ENCODE measurements at regions not wholly inside any gene's neighbourhood (a gene's known extent, or its start where the extent isn't known, plus 50 kb on each side); places are given as distances from the start of the nearest gene placed in this dataset.

DNA sequence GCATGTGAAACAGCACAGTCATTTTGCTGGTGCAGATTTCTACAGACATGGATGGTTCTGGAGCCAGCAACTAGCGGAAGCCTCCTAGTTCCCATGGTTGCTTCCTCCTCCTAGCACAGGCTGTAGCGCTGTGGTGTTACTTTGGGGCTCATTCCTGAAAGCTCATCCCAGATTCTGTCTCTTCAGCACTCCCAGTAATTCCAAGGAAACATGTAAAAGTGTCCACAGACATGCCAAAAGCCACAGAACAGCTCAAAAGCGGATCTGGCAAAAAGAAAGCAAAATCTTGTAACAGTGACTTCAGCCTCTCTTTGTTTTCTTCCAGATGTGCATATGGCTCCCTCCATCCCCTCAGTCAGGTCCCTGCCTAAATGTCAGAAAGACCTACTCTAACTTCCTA is 144.1 kb downstream of the CEP120 start:
- Histone ChIP-seq H3K27me3 (no peaks in the 10 kb centered on the region), H3K27ac (no peak overlapping the region), H3K4me3 (no peak overlapping the region), H3K4me1 (no peaks in the 10 kb centered on the region), H3K36me3 (no peaks in the 10 kb centered on the region), H3K9me3 (no peaks in the 10 kb centered on the region)
- TF ChIP-seq, protein P1, sequence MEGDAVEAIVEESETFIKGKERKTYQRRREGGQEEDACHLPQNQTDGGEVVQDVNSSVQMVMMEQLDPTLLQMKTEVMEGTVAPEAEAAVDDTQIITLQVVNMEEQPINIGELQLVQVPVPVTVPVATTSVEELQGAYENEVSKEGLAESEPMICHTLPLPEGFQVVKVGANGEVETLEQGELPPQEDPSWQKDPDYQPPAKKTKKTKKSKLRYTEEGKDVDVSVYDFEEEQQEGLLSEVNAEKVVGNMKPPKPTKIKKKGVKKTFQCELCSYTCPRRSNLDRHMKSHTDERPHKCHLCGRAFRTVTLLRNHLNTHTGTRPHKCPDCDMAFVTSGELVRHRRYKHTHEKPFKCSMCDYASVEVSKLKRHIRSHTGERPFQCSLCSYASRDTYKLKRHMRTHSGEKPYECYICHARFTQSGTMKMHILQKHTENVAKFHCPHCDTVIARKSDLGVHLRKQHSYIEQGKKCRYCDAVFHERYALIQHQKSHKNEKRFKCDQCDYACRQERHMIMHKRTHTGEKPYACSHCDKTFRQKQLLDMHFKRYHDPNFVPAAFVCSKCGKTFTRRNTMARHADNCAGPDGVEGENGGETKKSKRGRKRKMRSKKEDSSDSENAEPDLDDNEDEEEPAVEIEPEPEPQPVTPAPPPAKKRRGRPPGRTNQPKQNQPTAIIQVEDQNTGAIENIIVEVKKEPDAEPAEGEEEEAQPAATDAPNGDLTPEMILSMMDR (IDR thresholded peaks at IDR 0.05 in 4 of 5, conservative IDR thresholded peaks at IDR 0.05 in 1 of 5): no peak
- TF ChIP-seq POLR2A (IDR thresholded peaks at IDR 0.05): no peak
- intact Hi-C loops (cut with DNase I; ENCODE audit: low total_unique reads): no loop called here
- ATAC-seq (no peak), DNase-seq (no peak)
- in situ Hi-C loops (cut with MboI; ENCODE audit: low sequenced_read_pairs in 4 of 4): no loop called here

DNA sequence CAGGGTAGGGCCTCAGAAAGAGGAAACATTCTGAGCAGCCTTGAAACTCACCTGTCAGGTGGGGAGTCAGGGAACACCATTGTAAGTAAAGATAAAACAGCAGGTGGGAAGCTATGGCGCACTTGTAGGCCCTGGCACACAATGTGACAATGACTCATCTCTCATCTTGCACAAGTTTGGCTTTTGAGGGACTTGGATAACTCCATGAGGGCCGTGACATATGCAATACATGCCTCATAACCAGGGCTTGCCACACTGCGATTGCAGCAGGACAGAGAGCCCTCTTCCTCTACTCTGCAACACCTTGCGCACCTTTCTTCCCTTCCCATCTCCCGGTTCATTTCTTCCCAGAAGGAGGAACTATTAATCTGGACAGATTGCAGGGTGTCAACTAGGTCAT is 144.9 kb downstream of the CEP120 start:
- Histone ChIP-seq H3K36me3 (no peaks in the 10 kb centered on the region), H3K9me3 (no peaks in the 10 kb centered on the region), H3K4me1 (no peaks in the 10 kb centered on the region), H3K27ac (no peak overlapping the region), H3K4me3 (no peak overlapping the region), H3K27me3 (no peaks in the 10 kb centered on the region)
- no peak for DNase-seq
- no peak for ATAC-seq
- intact Hi-C loops (cut with DNase I; ENCODE audit: low total_unique reads): no loop called here
- TF ChIP-seq, protein P1 (IDR thresholded peaks at IDR 0.05 in 4 of 5, conservative IDR thresholded peaks at IDR 0.05 in 1 of 5): no peak
- TF ChIP-seq POLR2A (IDR thresholded peaks at IDR 0.05): no peak
- in situ Hi-C loops (cut with MboI; ENCODE audit: low sequenced_read_pairs in 4 of 4): no loop called here

DNA sequence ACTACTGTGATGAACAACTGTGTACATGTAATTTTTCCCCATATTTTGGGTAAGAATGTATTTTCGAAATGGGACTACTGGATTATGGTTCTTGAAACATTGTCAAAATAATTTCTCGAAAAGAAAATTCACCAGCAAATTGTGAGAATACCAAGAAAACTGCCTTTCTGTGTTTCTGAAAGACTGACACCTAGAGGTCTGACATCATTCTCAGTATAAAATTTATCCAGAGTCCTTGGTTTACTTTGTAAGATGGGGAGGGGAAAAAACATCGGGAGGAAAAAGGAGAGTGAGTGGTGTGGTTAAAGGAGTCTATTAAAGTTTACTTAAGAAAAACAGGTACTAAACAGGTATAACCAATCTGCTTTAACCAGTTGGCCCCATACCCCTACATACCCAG is 149.2 kb downstream of the CEP120 start:
- no peak overlapping the region for H3K4me3 ChIP-seq
- DNase-seq (no peak), ATAC-seq (no peak)
- intact Hi-C loops (cut with DNase I; ENCODE audit: low total_unique reads): no loop called here
- TF ChIP-seq POLR2A (IDR thresholded peaks at IDR 0.05): no peak
- in situ Hi-C loops (cut with MboI; ENCODE audit: low sequenced_read_pairs in 4 of 4): no loop called here
- no peaks in the 10 kb centered on the region for H3K36me3 ChIP-seq
- no peak overlapping the region for H3K27ac ChIP-seq
- no peaks in the 10 kb centered on the region for H3K27me3 ChIP-seq
- no peaks in the 10 kb centered on the region for H3K9me3 ChIP-seq
- no peaks in the 10 kb centered on the region for H3K4me1 ChIP-seq

DNA sequence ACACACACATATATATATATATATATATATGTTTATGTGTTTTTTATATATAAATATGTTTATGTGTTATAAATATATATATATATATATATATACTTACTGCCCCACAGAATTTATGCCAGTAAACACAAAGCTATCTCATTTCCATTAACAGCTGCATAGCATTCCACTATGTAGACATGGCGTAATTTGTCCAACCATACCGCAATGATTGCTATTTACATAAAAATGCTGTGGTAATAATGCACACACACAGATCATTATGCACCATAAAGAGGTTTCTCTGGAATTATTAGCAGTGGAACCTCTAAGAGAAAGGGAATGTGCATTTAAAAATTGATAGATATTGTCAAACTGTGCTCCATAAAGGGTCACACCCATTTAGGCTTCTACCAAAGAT is 150.1 kb downstream of the CEP120 start:
- no peak for DNase-seq
- no peaks in the 10 kb centered on the region for H3K36me3 ChIP-seq
- no peak overlapping the region for H3K27ac ChIP-seq
- ATAC-seq: no peak
- H3K4me1 ChIP-seq: no peaks in the 10 kb centered on the region
- in situ Hi-C loops (cut with MboI; ENCODE audit: low sequenced_read_pairs in 4 of 4): no loop called here
- intact Hi-C loops (cut with DNase I; ENCODE audit: low total_unique reads): no loop called here
- H3K4me3 ChIP-seq: no peak overlapping the region
- H3K27me3 ChIP-seq: no peaks in the 10 kb centered on the region
- TF ChIP-seq POLR2A (IDR thresholded peaks at IDR 0.05): no peak
- TF ChIP-seq, protein P1 (IDR thresholded peaks at IDR 0.05 in 4 of 5, conservative IDR thresholded peaks at IDR 0.05 in 1 of 5): no peak
- H3K9me3 ChIP-seq: no peaks in the 10 kb centered on the region

DNA sequence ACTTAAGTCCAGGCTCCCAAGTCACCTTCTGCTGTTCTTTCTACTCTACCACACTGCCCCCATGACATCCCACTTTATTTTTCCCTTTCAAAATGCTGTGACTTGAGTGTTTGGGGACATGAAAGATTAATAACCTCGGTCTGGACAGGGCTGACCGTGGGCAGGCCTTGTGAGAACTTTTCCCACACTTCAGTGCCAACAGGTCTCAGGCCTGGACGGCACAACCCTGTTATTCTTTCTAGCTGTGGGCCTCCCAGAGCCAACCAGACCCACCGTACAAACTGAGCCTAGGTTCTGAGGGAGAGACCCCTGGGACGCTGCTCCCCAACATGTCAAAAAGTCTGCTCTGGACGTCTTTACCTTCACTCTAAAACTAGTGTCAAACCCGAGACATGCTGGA is 153.4 kb downstream of the CEP120 start:
- Histone ChIP-seq H3K4me3 (no peak overlapping the region), H3K4me1 (no peaks in the 10 kb centered on the region), H3K9me3 (no peaks in the 10 kb centered on the region), H3K36me3 (no peaks in the 10 kb centered on the region), H3K27me3 (no peaks in the 10 kb centered on the region), H3K27ac (no peak overlapping the region)
- ATAC-seq (no peak), DNase-seq (no peak)
- no peak for TF ChIP-seq POLR2A (IDR thresholded peaks at IDR 0.05)
- TF ChIP-seq, protein P1 (IDR thresholded peaks at IDR 0.05 in 4 of 5, conservative IDR thresholded peaks at IDR 0.05 in 1 of 5): no peak
- in situ Hi-C loops (cut with MboI; ENCODE audit: low sequenced_read_pairs in 4 of 4): no loop called here
- intact Hi-C loops (cut with DNase I; ENCODE audit: low total_unique reads): no loop called here
